ENCODE measurements at regions not wholly inside any gene's neighbourhood (a gene's known extent, or its start where the extent isn't known, plus 50 kb on each side); places are given as distances from the start of the nearest gene placed in this dataset.
"Not testable (repeated sequence)": the region's sequence is repeated elsewhere in the genome, so short reads cannot be mapped to it uniquely, and the experiment has no call there.

DNA sequence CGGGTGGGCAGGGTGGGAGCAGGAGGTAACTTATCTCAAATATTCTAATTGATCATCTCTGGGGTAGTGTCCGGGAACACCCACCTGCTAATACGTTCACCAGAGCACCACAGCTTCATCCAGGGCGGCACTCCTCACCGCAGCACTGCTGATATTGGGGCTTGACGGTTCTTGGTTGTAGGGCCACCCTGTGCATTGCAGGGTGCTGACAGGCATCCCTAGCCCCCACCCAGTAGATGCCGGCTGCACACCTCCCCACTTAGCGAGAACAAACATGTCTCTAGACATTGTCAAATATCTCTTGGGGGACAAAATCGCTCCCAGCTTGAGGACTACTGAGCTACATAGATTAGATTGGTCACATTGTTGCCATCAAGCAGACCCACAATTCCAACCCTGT is 73.9 kb upstream of the WASF3 start:
- no peak for DNase-seq (ENCODE audit: low spot score)

DNA sequence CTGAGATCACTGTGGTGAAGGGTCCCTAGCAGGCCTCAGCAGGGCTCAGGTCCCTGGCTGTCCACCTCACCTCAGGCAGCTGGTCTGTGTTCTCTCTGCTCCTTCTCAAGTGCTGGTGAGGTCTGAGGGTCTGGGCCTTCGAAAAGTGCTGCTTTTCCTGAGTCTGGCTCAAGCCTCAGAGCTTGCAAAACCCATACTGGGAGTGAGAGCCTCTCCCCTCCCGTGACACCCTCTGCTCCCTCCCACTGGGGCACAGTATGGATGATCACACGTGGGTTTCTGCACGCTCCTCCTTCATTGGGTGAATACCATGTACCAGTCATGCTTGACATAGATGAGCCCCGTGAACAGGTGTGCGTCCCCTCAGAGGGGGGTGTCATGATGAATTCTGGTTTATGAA is 73.3 kb upstream of the WASF3 start:
- no peak for DNase-seq (ENCODE audit: low spot score)

DNA sequence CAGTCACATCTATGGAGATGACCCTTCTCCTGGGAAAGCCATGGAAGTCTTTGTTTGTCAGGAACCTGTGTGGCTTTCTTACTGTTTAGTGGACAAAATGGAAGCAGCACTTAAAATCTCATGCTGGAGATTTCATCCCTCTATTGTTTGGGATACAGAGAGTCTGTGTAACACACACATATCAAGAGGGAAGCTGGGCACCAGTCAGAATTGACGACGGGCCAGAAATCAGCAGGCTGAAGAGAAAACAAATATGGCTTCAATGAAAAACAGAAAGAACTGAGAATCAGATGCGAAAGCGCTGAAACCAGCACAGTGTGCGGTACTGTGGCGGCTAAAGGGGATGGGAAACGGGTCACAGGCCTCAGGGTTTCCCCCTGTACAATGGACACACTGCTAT is 72.2 kb upstream of the WASF3 start:
- no peak for DNase-seq (ENCODE audit: low spot score)

DNA sequence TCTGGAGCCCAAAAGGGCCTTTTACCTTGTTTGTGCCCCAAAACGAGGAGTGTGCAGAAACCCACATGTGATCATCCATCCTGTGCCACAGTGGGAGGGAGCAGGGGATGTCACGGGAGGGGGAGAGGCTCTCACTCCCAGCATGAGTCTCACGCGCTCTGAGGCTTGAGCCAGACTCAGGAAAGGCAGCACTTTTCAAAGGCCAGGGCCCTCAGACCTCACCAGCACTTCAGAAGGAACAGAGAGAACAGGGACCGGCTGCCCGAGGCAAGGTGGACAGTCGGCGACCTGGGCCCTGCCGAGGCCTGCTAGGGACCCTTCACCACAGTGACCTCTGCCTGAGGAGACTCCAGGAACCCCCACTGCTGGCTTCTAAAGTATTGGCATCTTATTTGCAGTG is 71.7 kb upstream of the WASF3 start:
- DNase-seq (ENCODE audit: low spot score): no peak

- DNase-seq (ENCODE audit: low spot score): no peak
These were observed 70.9 kb upstream of the WASF3 start for GRCh38 chr13:26486550-26486949.

- DNase-seq (ENCODE audit: low spot score): no peak
These were observed 69.7 kb upstream of the WASF3 start for GRCh38 chr13:26487781-26488180.

- no peak for DNase-seq (ENCODE audit: low spot score)
These were observed 69.1 kb upstream of the WASF3 start for GRCh38 chr13:26488236-26489003.

DNA sequence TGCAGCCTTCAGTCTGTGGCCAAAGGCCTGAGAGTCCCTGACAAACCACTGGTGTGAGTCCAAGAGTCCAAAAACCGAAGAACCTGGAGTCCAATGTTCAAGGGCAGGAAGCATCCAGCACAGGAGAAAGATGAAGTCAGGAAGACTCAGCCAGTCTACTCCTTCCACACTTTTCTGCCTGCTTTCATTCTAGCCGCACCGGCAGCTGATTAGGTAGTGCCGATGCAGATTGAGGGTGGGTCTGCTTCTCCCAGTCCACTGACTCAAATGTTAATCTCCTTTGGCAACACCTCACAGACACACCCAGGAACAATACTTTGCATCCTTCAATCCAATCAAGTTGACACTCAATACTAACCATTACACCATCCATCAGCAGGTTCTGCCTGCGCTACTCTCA is 65.2 kb upstream of the WASF3 start:
- DNase-seq (ENCODE audit: low spot score): not testable (repeated sequence)

- DNase-seq (ENCODE audit: low spot score): no peak
These were observed 62.8 kb upstream of the WASF3 start for GRCh38 chr13:26494571-26495195.

- no peak for DNase-seq (ENCODE audit: low spot score)
These were observed 61.7 kb upstream of the WASF3 start for GRCh38 chr13:26495750-26496149.

DNA sequence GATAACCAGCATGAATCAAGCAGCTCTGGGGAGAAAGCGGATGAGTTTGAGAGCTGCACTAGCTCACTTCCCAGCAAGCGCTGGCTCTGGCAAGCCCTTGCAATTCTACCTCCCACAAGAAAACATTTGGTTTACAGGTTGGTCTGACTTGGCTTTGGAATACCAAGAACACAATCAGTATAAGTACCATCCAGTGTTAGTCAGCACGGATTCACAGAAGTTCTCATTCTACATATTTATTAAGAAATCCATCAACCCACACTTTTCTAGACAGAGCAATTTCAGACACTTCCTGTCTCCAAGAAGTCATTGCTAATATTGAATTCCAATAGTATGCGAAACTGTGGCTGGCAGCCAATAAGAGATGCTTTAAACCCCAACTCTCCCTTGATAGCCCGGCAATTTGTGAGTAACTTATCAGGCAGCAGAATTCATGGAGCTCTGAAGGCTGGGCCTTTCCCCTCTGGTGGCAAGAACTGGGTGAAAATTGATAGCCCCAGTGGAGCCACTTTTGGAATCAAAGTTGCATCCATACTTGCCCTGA is 59.4 kb upstream of the WASF3 start:
- DNase-seq (ENCODE audit: low spot score): no peak

DNA sequence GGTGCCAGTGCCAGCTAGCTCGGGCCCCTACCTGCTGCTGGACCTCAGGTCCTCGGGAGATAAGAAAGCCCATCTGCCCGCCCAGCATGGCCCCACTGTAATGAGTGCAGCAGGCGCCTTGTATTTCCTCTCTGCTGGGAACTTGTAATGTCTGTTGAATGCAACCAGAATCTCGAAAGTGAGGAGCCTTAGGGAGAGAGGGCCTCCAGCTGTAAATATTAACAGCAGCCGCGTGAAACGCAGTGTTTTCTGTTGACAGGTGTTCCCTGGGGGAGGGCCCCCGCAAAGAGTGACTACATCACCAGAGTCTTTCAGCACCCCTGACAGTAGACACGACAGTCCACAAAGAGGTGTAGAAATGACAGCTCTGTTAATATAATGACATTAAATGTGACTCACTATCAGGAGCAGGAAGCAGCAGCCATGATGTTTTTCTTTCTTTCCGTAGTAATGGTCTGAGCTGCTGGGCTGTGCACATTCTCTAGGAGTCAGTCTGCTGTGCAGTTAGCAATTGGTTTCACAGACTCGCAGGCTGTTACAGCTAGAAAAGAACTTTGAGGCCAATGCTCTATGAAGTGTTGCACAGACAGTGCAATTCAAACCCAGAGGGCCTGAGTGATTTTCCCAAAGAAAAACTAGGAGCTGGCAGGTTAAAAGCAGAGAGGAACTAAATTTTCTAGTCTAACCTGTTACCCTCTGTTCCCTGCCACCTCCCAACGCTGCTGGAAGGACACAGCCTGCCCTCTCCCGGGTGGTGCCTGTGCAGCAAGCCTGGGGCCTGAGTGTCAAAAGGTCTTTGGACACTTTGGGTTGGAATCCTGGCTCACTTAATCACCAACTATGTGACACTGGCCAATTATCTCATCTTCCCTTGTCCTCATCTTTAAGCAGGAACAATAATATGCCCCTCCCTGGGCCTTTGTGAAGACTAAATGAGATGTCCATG is 58.6 kb upstream of the WASF3 start:
- DNase-seq (ENCODE audit: low spot score): no peak

DNA sequence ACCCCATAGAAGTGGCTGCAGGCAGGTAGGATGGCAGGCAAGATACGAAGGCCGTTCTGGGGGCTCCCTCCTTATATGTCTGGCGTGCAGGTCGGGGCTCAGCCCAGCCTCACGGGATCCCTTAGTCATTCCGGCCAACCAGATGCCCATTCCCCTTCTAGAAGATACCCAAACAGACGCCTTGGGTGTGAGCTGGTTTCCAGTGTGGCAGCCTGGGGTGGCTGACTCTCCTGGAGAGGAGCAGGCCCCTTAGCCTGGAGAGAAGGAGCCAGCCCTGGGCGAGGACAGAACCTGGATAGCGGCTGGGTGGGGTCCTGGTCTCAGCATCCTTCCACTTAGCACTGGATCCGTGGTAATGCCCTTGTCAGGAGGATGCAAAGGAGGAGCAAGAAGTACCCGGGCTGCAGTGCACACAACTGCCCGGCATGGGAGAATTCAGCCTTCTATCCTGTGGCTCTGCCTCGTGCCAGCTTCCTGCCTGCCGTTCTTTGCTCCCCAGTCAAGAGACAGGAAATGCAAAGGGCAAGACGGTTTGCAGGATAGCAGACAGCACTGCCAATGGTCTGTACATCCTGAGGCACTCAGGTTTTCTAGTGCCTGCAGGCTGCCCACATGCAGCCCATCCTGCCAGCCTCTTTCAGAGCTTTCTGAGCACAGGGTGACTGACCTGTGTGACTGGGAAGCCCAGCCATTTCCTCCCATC is 56.7 kb upstream of the WASF3 start:
- no peak for DNase-seq (ENCODE audit: low spot score)

DNA sequence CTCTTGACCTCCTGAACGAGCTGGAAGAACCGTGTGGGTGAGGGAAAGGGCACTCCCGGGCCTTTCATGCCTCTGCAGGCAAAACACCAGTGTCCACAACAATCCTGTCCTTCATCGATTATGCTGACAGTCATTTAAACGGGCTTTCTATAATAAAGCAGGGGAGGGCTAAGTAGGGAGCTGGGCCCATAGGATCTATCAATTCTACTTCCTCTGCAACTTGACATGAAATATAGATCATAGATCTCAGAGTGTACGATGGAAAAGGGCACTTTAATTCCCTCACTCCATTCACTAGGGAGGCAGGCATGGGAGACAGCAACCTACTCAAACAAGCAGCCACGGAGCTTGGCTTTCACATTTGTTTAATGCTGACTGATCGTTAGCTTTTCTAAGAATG is 55.8 kb upstream of the WASF3 start:
- DNase-seq (ENCODE audit: low spot score): no peak

- DNase-seq (ENCODE audit: low spot score): no peak
These were observed 54.7 kb upstream of the WASF3 start for GRCh38 chr13:26502826-26503225.

DNA sequence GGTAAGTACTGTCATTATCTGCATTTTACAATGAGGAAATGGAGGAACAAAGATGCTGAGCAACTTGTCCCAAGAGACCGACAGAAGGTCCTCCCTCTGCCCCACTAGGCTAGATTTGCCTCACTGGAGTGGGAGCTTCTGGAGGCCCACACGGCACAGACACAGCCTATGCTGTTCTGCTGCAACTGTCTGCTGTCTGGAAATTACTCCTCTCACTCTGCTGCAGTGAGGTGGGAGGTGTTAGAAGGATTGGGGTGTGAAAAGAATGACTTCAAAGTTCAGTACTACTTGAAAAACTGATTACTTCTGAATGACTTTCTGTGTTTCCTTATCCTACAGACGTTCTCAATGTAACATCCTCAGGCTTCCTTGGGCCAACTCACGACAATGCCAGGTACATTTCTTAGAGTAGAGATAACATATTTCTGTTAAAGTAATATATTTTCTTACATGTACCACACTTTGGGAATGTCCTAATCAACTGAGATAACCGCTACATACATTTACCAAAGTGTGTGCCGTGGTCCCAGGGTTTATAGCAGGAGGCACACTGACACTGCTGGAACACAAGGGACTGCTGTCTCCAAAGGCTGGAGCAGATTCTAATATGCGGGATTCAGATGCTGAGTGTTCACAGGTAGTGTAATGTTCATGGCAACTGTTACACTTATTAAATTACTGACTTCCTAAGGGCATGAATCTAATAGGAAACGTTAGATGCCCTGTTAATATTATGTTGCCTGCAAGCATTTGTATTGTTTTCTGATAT is 53.5 kb upstream of the WASF3 start:
- DNase-seq (ENCODE audit: low spot score): peak; percentile 1
